ENCODE measurements at regions not wholly inside any gene's neighbourhood (a gene's known extent, or its start where the extent isn't known, plus 50 kb on each side); places are given as distances from the start of the nearest gene placed in this dataset.

- no peaks in the 10 kb centered on the region for H3K27me3 ChIP-seq (replicated peaks; ENCODE audit: insufficient read depth)
- no peaks in the 10 kb centered on the region for H3K4me1 ChIP-seq (replicated peaks)
- no peak for DNase-seq (ENCODE audit: low spot score)
- no peak overlapping the region for H3K4me3 ChIP-seq
- H3K9me3 ChIP-seq: no peaks in the 10 kb centered on the region
- no peaks in the 10 kb centered on the region for H3K36me3 ChIP-seq
- H3K27ac ChIP-seq: no peak overlapping the region
- 33% methylated on average over 5 of the region's 5 CpGs for WGBS
- intact Hi-C loops (cut with DNase I): no loop called here
- TF ChIP-seq POLR2A (IDR thresholded peaks at IDR 0.05) (no peak), POLR2AphosphoS5 (IDR thresholded peaks at IDR 0.05) (no peak), CTCF (IDR thresholded peaks at IDR 0.05) (no peak)
Observed at GRCh38 chr5:119811458-119811857, 182.1 kb downstream of the FAM170A start.

GRCh38 chr5:119814655-119815054 lies 185.3 kb downstream of the FAM170A start:
- DNase-seq (ENCODE audit: low spot score): no peak
- H3K4me1 ChIP-seq (replicated peaks): no peaks in the 10 kb centered on the region
- 95% methylated on average over 6 of the region's 6 CpGs for WGBS
- no peak overlapping the region for H3K27ac ChIP-seq
- H3K4me3 ChIP-seq: no peak overlapping the region
- no peaks in the 10 kb centered on the region for H3K36me3 ChIP-seq
- TF ChIP-seq POLR2A (IDR thresholded peaks at IDR 0.05): no peak
- TF ChIP-seq CTCF (IDR thresholded peaks at IDR 0.05): no peak
- no peak for TF ChIP-seq POLR2AphosphoS5 (IDR thresholded peaks at IDR 0.05)
- H3K27me3 ChIP-seq (replicated peaks; ENCODE audit: insufficient read depth): no peaks in the 10 kb centered on the region
- intact Hi-C loops (cut with DNase I): no loop called here
- H3K9me3 ChIP-seq: no peaks in the 10 kb centered on the region

GRCh38 chr5:119816055-119816454 lies 186.7 kb downstream of the FAM170A start:
- no peaks in the 10 kb centered on the region for H3K4me1 ChIP-seq (replicated peaks)
- intact Hi-C loops (cut with DNase I): no loop called here
- no peak overlapping the region for H3K27ac ChIP-seq
- no peaks in the 10 kb centered on the region for H3K9me3 ChIP-seq
- H3K36me3 ChIP-seq: no peaks in the 10 kb centered on the region
- no peaks in the 10 kb centered on the region for H3K27me3 ChIP-seq (replicated peaks; ENCODE audit: insufficient read depth)
- no peak for DNase-seq (ENCODE audit: low spot score)
- H3K4me3 ChIP-seq: no peak overlapping the region
- TF ChIP-seq POLR2A (IDR thresholded peaks at IDR 0.05) (no peak), POLR2AphosphoS5 (IDR thresholded peaks at IDR 0.05) (no peak), CTCF (IDR thresholded peaks at IDR 0.05) (no peak)

GRCh38 chr5:119820016-119820415 lies 190.7 kb downstream of the FAM170A start:
- H3K9me3 ChIP-seq: no peaks in the 10 kb centered on the region
- no peak for TF ChIP-seq POLR2AphosphoS5 (IDR thresholded peaks at IDR 0.05)
- no peak for TF ChIP-seq CTCF (IDR thresholded peaks at IDR 0.05)
- TF ChIP-seq POLR2A (IDR thresholded peaks at IDR 0.05): no peak
- H3K4me3 ChIP-seq: no peak overlapping the region
- H3K36me3 ChIP-seq: no peaks in the 10 kb centered on the region
- intact Hi-C loops (cut with DNase I): no loop called here
- H3K4me1 ChIP-seq (replicated peaks): no peaks in the 10 kb centered on the region
- 87% methylated on average over 1 of the region's 1 CpG for WGBS
- no peak for DNase-seq (ENCODE audit: low spot score)
- no peak overlapping the region for H3K27ac ChIP-seq
- no peaks in the 10 kb centered on the region for H3K27me3 ChIP-seq (replicated peaks; ENCODE audit: insufficient read depth)

GRCh38 chr5:119820608-119821007 lies 191.2 kb downstream of the FAM170A start:
- TF ChIP-seq POLR2A (IDR thresholded peaks at IDR 0.05) (no peak), POLR2AphosphoS5 (IDR thresholded peaks at IDR 0.05) (no peak), CTCF (IDR thresholded peaks at IDR 0.05) (no peak)
- Histone ChIP-seq H3K9me3 (no peaks in the 10 kb centered on the region), H3K4me1 (replicated peaks) (no peaks in the 10 kb centered on the region), H3K27me3 (replicated peaks; ENCODE audit: insufficient read depth) (no peaks in the 10 kb centered on the region), H3K27ac (no peak overlapping the region), H3K36me3 (no peaks in the 10 kb centered on the region), H3K4me3 (no peak overlapping the region)
- intact Hi-C loops (cut with DNase I): no loop called here
- 96% methylated on average over 2 of the region's 2 CpGs for WGBS
- no peak for DNase-seq (ENCODE audit: low spot score)
